Esophagus muscularis mucosa (tissue), 3 donors: ENCODE measurements at regions not wholly inside any gene's neighbourhood (a gene's known extent, or its start where the extent isn't known, plus 50 kb on each side); places are given as distances from the start of the nearest gene placed in this dataset.

ENCODE experiments used
- CTCF ChIP-seq, 3 experiments: fragments of 200-600 bp in 2 of 3; fragments of 450-650 bp in 1 of 3; sonication (generic) in 2 of 3; IDR thresholded peaks; one replicate each; pipeline ENCODE4 v1.5.1; 2017 to 2019; ENCODE audit warnings: antibody characterized with exemption in 3 of 3, mild to moderate bottlenecking in 2 of 3, moderate library complexity in 1 of 3
- POLR2A ChIP-seq: fragments of 450-650 bp; IDR thresholded peaks from one replicate; pipeline ENCODE4 v1.6.1; 2017; ENCODE audit warnings: antibody characterized with exemption, moderate library complexity, mild to moderate bottlenecking, low read depth
- POLR2AphosphoS5 ChIP-seq, 2 donors: sonication (generic); formaldehyde crosslinking; IDR thresholded peaks; one replicate each; pipeline ENCODE4 v1.6.1; 2017; ENCODE audit warnings: antibody characterized with exemption in 2 of 2

- TF ChIP-seq POLR2AphosphoS5 (IDR thresholded peaks at IDR 0.05) (no peak), POLR2A (no peak), CTCF (IDR thresholded peaks at IDR 0.05) (no peak)
Observed at GRCh38 chr5:167889276-167889675, 402.2 kb upstream of the WWC1 start.
